T-helper 17 cell (primary cell): ENCODE measurements at regions not wholly inside any gene's neighbourhood (a gene's known extent, or its start where the extent isn't known, plus 50 kb on each side); places are given as distances from the start of the nearest gene placed in this dataset.

Source experiments
- ATAC-seq: fragments of 150-1000 bp; cut with Tn5 transposase; 2 replicates; pipeline ENCODE4 v1.10.0; 2021; ENCODE audit warnings: mild to moderate bottlenecking, moderate library complexity
- DNase-seq, 3 donors: peaks; one replicate each; pipeline versions ENCODE4 v3.0.0 to v3.0.0-alpha.2; 2020 to 2021
- H3K9me3 ChIP-seq: one replicate; pipeline ENCODE4 v1.7.0; 2013; ENCODE audit warnings: low read length, mild to moderate bottlenecking; ENCODE audit not compliant: control insufficient read depth, poor library complexity, severe bottlenecking
- H3K27ac Mint-ChIP-seq: one replicate; pipeline ENCODE4 v1.8.0; 2022; ENCODE audit warnings: mild to moderate bottlenecking, moderate library complexity, mixed read lengths
- H3K27me3 Mint-ChIP-seq: one replicate; pipeline ENCODE4 v1.8.0; 2022; ENCODE audit warnings: mixed read lengths
- H3K36me3 Mint-ChIP-seq: one replicate; pipeline ENCODE4 v1.8.0; 2022; ENCODE audit warnings: low read depth, mixed read lengths
- H3K4me1 Mint-ChIP-seq: one replicate; pipeline ENCODE4 v1.8.0; 2022; ENCODE audit warnings: mild to moderate bottlenecking, mixed read lengths
- H3K4me3 Mint-ChIP-seq: one replicate; pipeline ENCODE4 v1.8.0; 2022; ENCODE audit warnings: mild to moderate bottlenecking, moderate library complexity, mixed read lengths

GRCh38 chr16:77589071-77589765, 133.1 kb upstream of the NUDT7 start:
- peaks cover 57% of the 10 kb centered on the region for H3K27me3 Mint-ChIP-seq
- H3K9me3 ChIP-seq, result no peaks in the 10 kb centered on the region
- H3K36me3 Mint-ChIP-seq, result peaks cover 2% of the 10 kb centered on the region
- DNase-seq, result no peak
- no peak overlapping the region for H3K27ac Mint-ChIP-seq
- ATAC-seq, result no peak
- no peak overlapping the region for H3K4me3 Mint-ChIP-seq
- H3K4me1 Mint-ChIP-seq, result peaks cover 4% of the 10 kb centered on the region

DNA sequence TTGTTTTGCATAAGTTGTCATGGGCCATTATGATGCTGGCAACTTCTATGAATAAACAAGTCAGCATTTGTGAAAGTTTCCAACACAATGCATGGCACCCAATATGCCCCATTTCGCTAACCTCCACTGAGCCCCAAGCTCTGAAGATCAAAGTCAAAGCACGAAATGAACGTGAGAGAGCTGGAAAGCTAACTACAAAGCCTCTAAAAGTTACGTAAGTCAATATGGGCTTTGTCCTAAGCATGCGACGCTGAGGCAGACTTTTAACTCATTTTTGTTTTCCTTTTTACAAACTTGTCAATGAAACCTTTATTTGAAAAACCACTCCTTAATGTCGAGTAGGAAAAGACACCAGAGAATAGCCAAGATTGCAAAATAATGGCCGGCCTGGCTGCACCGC, 131.6 kb upstream of the NUDT7 start:
- Mint-ChIP-seq H3K36me3 (peaks cover 2% of the 10 kb centered on the region), H3K27ac (no peak overlapping the region), H3K4me3 (no peak overlapping the region), H3K4me1 (no peaks in the 10 kb centered on the region), H3K27me3 (peaks cover 50% of the 10 kb centered on the region)
- ATAC-seq, result no peak
- no peak for DNase-seq
- no peaks in the 10 kb centered on the region for H3K9me3 ChIP-seq

GRCh38 chr16:77591347-77591746, 131.0 kb upstream of the NUDT7 start:
- DNase-seq, result no peak
- Mint-ChIP-seq H3K4me3 (no peak overlapping the region), H3K36me3 (peaks cover 2% of the 10 kb centered on the region), H3K27ac (no peak overlapping the region), H3K27me3 (peaks cover 47% of the 10 kb centered on the region), H3K4me1 (no peaks in the 10 kb centered on the region)
- H3K9me3 ChIP-seq, result no peaks in the 10 kb centered on the region
- ATAC-seq, result no peak

DNA sequence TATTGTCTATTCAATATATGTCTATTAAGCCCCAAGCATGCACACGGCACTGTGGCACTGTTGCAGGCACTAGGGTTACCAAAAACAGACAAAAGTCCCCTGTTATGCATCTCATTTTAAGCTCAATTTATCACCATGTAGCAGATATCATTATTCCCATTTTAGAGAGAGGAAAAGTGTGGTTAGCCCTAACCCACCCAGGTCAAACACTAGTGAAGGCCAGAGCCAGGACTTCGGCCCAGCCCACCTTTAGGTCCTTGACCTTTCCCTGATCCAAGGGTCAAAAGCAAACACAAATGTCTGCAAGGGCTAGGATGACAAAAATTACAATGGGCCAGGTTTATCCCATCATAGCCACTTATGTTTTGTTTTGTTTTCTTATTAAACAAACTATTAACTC, 130.3 kb upstream of the NUDT7 start:
- H3K36me3 Mint-ChIP-seq, result peaks cover 2% of the 10 kb centered on the region
- no peak for DNase-seq
- ATAC-seq, result no peak
- H3K4me1 Mint-ChIP-seq, result no peaks in the 10 kb centered on the region
- H3K4me3 Mint-ChIP-seq, result no peak overlapping the region
- no peaks in the 10 kb centered on the region for H3K9me3 ChIP-seq
- H3K27ac Mint-ChIP-seq, result no peak overlapping the region
- H3K27me3 Mint-ChIP-seq, result peaks cover 49% of the 10 kb centered on the region

DNA sequence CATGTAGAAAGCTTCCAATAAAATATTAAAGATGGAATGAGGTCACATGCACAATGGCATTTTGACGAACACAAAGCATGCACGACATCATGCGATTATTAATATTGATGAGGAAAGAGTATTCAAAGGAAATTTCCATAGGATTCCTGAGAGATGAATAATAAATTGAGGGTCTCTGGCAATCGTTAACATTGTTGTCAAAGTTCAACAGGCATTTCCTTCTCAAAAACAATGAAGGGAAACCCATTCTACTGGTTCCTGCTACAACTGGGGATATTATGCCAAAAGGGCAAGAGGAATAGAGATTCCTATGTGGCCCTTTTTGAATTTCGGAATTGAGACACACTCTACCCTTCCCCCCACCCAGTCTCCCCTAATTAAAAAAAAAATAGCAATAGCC, 128.3 kb upstream of the NUDT7 start:
- no peak for DNase-seq
- H3K4me1 Mint-ChIP-seq, result no peaks in the 10 kb centered on the region
- H3K36me3 Mint-ChIP-seq, result no peaks in the 10 kb centered on the region
- no peak overlapping the region for H3K27ac Mint-ChIP-seq
- peaks cover 52% of the 10 kb centered on the region for H3K27me3 Mint-ChIP-seq
- no peaks in the 10 kb centered on the region for H3K9me3 ChIP-seq
- no peak overlapping the region for H3K4me3 Mint-ChIP-seq
- ATAC-seq, result no peak

GRCh38 chr16:77594799-77595596, 127.3 kb upstream of the NUDT7 start:
- H3K27ac Mint-ChIP-seq, result no peak overlapping the region
- ATAC-seq (no peak), DNase-seq (no peak)
- H3K27me3 Mint-ChIP-seq, result peaks cover 58% of the 10 kb centered on the region
- H3K9me3 ChIP-seq, result no peaks in the 10 kb centered on the region
- no peaks in the 10 kb centered on the region for H3K4me1 Mint-ChIP-seq
- H3K4me3 Mint-ChIP-seq, result no peak overlapping the region
- no peaks in the 10 kb centered on the region for H3K36me3 Mint-ChIP-seq

DNA sequence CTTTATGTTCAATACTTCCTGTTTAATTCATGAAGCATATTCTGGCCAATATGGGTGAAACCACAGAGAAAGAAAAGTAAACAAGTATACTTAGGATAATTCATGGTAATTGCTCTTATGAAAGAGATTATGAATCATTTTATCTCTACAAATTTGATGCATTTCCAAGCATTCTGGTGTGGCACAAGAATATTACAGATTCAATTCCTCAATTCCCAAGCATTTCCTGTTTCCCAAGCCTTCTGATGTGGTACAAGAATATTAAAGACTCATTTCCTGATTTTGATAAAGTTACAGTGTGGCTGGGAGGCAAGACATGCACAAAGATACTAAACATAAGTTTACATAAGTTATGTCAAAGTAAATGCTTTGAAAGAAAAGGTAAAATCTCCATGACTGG, 126.1 kb upstream of the NUDT7 start:
- DNase-seq (no peak), ATAC-seq (no peak)
- Mint-ChIP-seq H3K4me1 (no peaks in the 10 kb centered on the region), H3K27ac (no peak overlapping the region), H3K27me3 (peaks cover 64% of the 10 kb centered on the region), H3K36me3 (no peaks in the 10 kb centered on the region), H3K4me3 (no peak overlapping the region)
- H3K9me3 ChIP-seq, result no peaks in the 10 kb centered on the region

GRCh38 chr16:77599793-77600415, 122.4 kb upstream of the NUDT7 start:
- H3K4me1 Mint-ChIP-seq, result no peaks in the 10 kb centered on the region
- H3K9me3 ChIP-seq, result no peaks in the 10 kb centered on the region
- ATAC-seq (no peak), DNase-seq (no peak)
- no peaks in the 10 kb centered on the region for H3K36me3 Mint-ChIP-seq
- H3K27ac Mint-ChIP-seq, result no peak overlapping the region
- H3K27me3 Mint-ChIP-seq, result peaks cover 66% of the 10 kb centered on the region
- no peak overlapping the region for H3K4me3 Mint-ChIP-seq

DNA sequence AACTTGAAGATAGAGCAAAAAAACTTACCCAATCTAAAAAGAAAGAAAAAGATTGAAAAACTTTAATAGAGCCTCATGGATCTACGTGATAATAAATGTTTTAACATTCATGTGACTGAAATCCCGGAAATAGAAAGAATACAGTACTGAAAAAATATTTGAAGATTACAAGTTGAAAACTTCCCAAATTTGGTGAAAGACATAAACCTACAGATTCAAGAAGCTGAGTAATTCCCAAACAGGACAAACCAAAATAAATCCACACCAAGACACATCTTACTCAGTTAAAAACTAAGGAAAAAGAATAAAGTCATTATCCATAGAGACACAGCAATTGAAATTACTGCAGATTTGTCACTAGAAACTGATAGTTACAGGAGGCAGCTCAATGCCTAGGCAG, 121.8 kb upstream of the NUDT7 start:
- H3K9me3 ChIP-seq, result no peaks in the 10 kb centered on the region
- Mint-ChIP-seq H3K4me3 (no peak overlapping the region), H3K4me1 (no peaks in the 10 kb centered on the region), H3K27ac (no peak overlapping the region), H3K36me3 (no peaks in the 10 kb centered on the region), H3K27me3 (peaks cover 62% of the 10 kb centered on the region)
- DNase-seq, result no peak
- ATAC-seq, result no peak

DNA sequence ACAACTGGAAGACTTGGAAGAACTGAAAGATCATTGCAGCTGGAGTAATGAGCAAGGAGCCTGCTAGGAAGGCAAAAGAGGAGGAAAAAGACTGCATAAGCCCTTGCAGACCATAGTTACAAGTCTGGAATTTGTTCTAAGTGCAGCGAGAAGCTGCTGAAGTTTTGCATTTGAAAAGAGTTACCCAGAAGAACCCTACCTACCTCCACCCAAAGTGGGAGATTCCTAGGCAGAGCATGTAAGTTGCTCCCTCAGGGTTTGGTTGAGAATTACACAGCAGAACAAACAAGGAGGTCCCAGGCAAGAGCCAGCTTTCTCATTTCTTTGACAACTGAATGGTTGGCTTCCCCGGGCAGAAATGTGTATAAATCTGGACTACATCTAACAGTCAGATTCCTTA, 118.7 kb upstream of the NUDT7 start:
- H3K9me3 ChIP-seq, result no peaks in the 10 kb centered on the region
- Mint-ChIP-seq H3K4me1 (no peaks in the 10 kb centered on the region), H3K36me3 (no peaks in the 10 kb centered on the region), H3K27ac (no peak overlapping the region), H3K27me3 (peaks cover 50% of the 10 kb centered on the region), H3K4me3 (no peak overlapping the region)
- DNase-seq, result no peak
- no peak for ATAC-seq

GRCh38 chr16:77610496-77610895, 111.8 kb upstream of the NUDT7 start:
- no peak for DNase-seq
- no peak overlapping the region for H3K27ac Mint-ChIP-seq
- H3K9me3 ChIP-seq, result no peaks in the 10 kb centered on the region
- no peak overlapping the region for H3K4me3 Mint-ChIP-seq
- H3K27me3 Mint-ChIP-seq, result peaks cover 44% of the 10 kb centered on the region
- H3K4me1 Mint-ChIP-seq, result no peaks in the 10 kb centered on the region
- no peaks in the 10 kb centered on the region for H3K36me3 Mint-ChIP-seq
- no peak for ATAC-seq

GRCh38 chr16:77611386-77611785, 110.9 kb upstream of the NUDT7 start:
- H3K4me1 Mint-ChIP-seq, result no peaks in the 10 kb centered on the region
- no peak for ATAC-seq
- no peaks in the 10 kb centered on the region for H3K9me3 ChIP-seq
- no peak overlapping the region for H3K4me3 Mint-ChIP-seq
- no peak for DNase-seq
- H3K27me3 Mint-ChIP-seq, result peaks cover 41% of the 10 kb centered on the region
- H3K27ac Mint-ChIP-seq, result no peak overlapping the region
- H3K36me3 Mint-ChIP-seq, result no peaks in the 10 kb centered on the region

DNA sequence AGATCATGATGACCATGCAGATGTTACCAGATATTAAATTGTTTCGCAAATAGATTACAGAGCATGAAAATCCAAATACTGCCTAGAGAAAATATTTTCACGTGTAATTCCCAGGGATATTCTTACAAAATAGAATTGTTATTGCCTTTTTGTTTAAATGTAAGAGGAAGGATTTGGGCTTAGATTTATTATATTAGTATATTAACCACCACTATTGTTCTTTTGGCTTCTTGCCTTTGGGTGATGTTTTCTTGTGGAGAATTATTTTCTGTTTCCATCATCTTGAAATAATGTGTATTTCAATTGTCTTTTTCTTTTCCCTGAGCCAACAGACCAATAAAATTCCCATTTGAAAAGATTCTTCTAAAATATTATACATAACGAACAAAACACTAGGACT, 109.7 kb upstream of the NUDT7 start:
- H3K36me3 Mint-ChIP-seq, result no peaks in the 10 kb centered on the region
- no peak overlapping the region for H3K27ac Mint-ChIP-seq

More for the DNA sequence above, 109.7 kb upstream of the NUDT7 start:
- peaks cover 49% of the 10 kb centered on the region for H3K27me3 Mint-ChIP-seq
- H3K4me3 Mint-ChIP-seq, result no peak overlapping the region
- DNase-seq, result no peak
- H3K9me3 ChIP-seq, result no peaks in the 10 kb centered on the region
- no peak for ATAC-seq
- no peaks in the 10 kb centered on the region for H3K4me1 Mint-ChIP-seq
